OCI-LY7 (cell line): ENCODE measurements at regions not wholly inside any gene's neighbourhood (a gene's known extent, or its start where the extent isn't known, plus 50 kb on each side); places are given as distances from the start of the nearest gene placed in this dataset.

Experiments
- BruUV-seq: library from RNA; stranded (reverse); fragments of 400-500 nt; replicated peaks from 2 replicates; lab custom pipeline; 2021; lab: Mats Ljungman, UMichigan
- CTCF ChIA-PET: fragments of 300-600 bp; sonication (Branson Sonifier 250); formaldehyde crosslinking; loops from one replicate; lab custom pipeline; 2022; ENCODE audit warnings: antibody characterized with exemption; ENCODE audit not compliant: unreplicated experiment; lab: Charles Lee
- POLR2A ChIA-PET: fragments of 300-600 bp; sonication (Branson Sonifier 250); formaldehyde crosslinking; loops from one replicate; lab custom pipeline; 2022; ENCODE audit warnings: antibody characterized with exemption; lab: Charles Lee
- DNase-seq: peaks from one replicate; pipeline ENCODE4 v3.0.0-alpha.2; 2015; ENCODE audit warnings: low spot score
- H2AFZ ChIP-seq: fragments of 200-600 bp; sonication (generic), shearing (Covaris generic); 2 replicates; pipeline ENCODE4 v1.6.1; 2014; ENCODE audit warnings: mild to moderate bottlenecking, antibody characterized with exemption, low read length, moderate library complexity
- H3K27ac ChIP-seq: fragments of 200-600 bp; sonication (generic); 2 replicates; pipeline ENCODE4 v1.5.1; 2014; ENCODE audit warnings: mixed run types, low read depth, mild to moderate bottlenecking, moderate library complexity, low read length, inconsistent platforms; ENCODE audit not compliant: poor library complexity, severe bottlenecking
- H3K36me3 ChIP-seq: fragments of 200-600 bp; sonication (generic); 2 replicates; pipeline ENCODE4 v1.6.1; 2014; ENCODE audit warnings: mild to moderate bottlenecking, antibody characterized with exemption, low read length, moderate library complexity, mixed read lengths; ENCODE audit not compliant: insufficient read depth
- H3K4me1 ChIP-seq: fragments of 200-600 bp; sonication (generic); 2 replicates; pipeline ENCODE4 v1.5.1; 2014; ENCODE audit warnings: mild to moderate bottlenecking, low read length; ENCODE audit not compliant: insufficient read depth, poor library complexity, severe bottlenecking
- H3K4me2 ChIP-seq: fragments of 200-600 bp; sonication (generic); 2 replicates; pipeline ENCODE4 v1.6.1; 2014; ENCODE audit warnings: mild to moderate bottlenecking, low read length
- H3K4me3 ChIP-seq: fragments of 200-600 bp; sonication (generic); 2 replicates; pipeline ENCODE4 v1.5.1; 2014; ENCODE audit warnings: mild to moderate bottlenecking, low read depth, low read length; ENCODE audit not compliant: poor library complexity, severe bottlenecking
- H3K79me2 ChIP-seq: fragments of 200-600 bp; sonication (generic); 2 replicates; pipeline ENCODE4 v1.6.1; 2016; ENCODE audit warnings: low read depth, mild to moderate bottlenecking, low read length, moderate library complexity, mixed read lengths; ENCODE audit not compliant: insufficient read depth
- H3K9me2 ChIP-seq: fragments of 200-600 bp; sonication (generic); 2 replicates; pipeline ENCODE4 v1.6.1; 2016; ENCODE audit warnings: mild to moderate bottlenecking, low read length, mixed read lengths; ENCODE audit not compliant: insufficient read depth
- H3K9me3 ChIP-seq: fragments of 200-600 bp; sonication (generic); 2 replicates; pipeline ENCODE4 v1.6.1; 2014; ENCODE audit warnings: mild to moderate bottlenecking, mixed run types, low read length, mixed read lengths
- H4K20me1 ChIP-seq: fragments of 200-600 bp; sonication (generic); 2 replicates; pipeline ENCODE4 v1.6.1; 2014; ENCODE audit warnings: mild to moderate bottlenecking, antibody characterized with exemption, low read length, moderate library complexity, mixed read lengths; ENCODE audit not compliant: insufficient read depth
- EZH2phosphoT487 ChIP-seq: fragments of 200-600 bp; sonication (generic); IDR thresholded peaks from 2 replicates; pipeline ENCODE4 v1.6.1; 2018; ENCODE audit warnings: low read depth, borderline replicate concordance, mild to moderate bottlenecking, mixed run types, antibody characterized with exemption, low read length, moderate library complexity, mixed read lengths
- intact Hi-C: fragments of 100-400 bp; cut with micrococcal nuclease; formaldehyde crosslinking; loops from one replicate; pipeline ENCODE4 v1.10.0; 2022; ENCODE audit not compliant: unreplicated experiment
- TF ChIP-seq, protein P1 (sequence below): fragments of 200-600 bp; sonication (generic); conservative IDR thresholded peaks from 2 replicates; pipeline ENCODE4 v1.5.1; 2014; ENCODE audit warnings: mild to moderate bottlenecking, antibody characterized with exemption, low read length, moderate library complexity, mixed read lengths

DNA sequence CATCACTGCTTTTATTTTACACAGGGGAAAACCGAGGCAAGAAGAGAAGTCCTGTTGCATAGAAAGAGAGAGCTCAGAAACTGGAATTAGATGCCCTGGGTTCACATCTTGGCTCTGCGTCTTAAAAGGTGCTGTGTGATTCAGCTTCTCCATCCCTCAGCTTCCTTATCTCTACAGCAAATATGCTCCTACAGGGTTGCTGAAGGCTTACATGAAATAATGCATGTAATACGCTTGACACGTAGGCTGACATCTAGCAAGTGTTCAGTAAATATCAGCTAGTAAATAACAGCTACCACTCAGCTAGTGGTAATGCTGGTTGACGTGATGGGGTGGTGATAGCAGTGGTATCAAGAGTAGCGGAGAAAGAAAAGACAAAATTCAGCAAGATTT lies 77.1 kb upstream of the CD55 start:
- Histone ChIP-seq H3K79me2 (no peaks in the 10 kb centered on the region), H2AFZ (no peak overlapping the region), H4K20me1 (no peaks in the 10 kb centered on the region), H3K4me2 (no peak overlapping the region), H3K9me3 (no peaks in the 10 kb centered on the region), H3K36me3 (no peaks in the 10 kb centered on the region), H3K4me3 (no peak overlapping the region), H3K4me1 (no peaks in the 10 kb centered on the region), H3K27ac (no peak overlapping the region), H3K9me2 (no peaks in the 10 kb centered on the region)
- no TSS peak for BruUV-seq
- DNase-seq: no peak
- CTCF ChIA-PET: no interaction called here
- POLR2A ChIA-PET: no interaction called here
- intact Hi-C loops: no loop called here
- TF ChIP-seq, protein P1, sequence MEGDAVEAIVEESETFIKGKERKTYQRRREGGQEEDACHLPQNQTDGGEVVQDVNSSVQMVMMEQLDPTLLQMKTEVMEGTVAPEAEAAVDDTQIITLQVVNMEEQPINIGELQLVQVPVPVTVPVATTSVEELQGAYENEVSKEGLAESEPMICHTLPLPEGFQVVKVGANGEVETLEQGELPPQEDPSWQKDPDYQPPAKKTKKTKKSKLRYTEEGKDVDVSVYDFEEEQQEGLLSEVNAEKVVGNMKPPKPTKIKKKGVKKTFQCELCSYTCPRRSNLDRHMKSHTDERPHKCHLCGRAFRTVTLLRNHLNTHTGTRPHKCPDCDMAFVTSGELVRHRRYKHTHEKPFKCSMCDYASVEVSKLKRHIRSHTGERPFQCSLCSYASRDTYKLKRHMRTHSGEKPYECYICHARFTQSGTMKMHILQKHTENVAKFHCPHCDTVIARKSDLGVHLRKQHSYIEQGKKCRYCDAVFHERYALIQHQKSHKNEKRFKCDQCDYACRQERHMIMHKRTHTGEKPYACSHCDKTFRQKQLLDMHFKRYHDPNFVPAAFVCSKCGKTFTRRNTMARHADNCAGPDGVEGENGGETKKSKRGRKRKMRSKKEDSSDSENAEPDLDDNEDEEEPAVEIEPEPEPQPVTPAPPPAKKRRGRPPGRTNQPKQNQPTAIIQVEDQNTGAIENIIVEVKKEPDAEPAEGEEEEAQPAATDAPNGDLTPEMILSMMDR: no peak
- no peak for TF ChIP-seq EZH2phosphoT487

DNA sequence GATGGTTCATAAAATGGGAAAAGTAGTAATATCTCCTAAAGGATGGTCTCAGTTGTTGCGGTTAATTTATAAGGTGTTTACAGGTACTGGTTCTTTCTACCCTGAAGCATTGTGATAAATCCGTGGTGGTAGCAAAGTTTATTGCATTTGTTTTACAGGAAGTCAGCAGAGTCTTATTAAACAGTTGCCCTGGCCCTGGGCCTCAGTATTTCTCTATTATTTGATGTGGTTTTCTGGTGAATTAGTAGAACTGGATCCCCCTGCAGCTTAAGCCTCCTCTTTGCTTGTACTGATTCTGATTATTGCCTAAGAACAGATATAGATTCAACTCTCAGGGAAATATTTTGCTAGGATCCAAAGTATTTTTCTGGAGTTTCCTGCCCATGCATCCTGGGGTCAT lies 76.4 kb upstream of the CD55 start:
- intact Hi-C loops: no loop called here
- Histone ChIP-seq H2AFZ (no peak overlapping the region), H3K36me3 (no peaks in the 10 kb centered on the region), H3K4me1 (no peaks in the 10 kb centered on the region), H3K79me2 (no peaks in the 10 kb centered on the region), H3K27ac (no peak overlapping the region), H3K9me3 (no peaks in the 10 kb centered on the region), H3K4me2 (no peak overlapping the region), H4K20me1 (no peaks in the 10 kb centered on the region), H3K9me2 (no peaks in the 10 kb centered on the region), H3K4me3 (no peak overlapping the region)
- POLR2A ChIA-PET: no interaction called here
- CTCF ChIA-PET: no interaction called here
- no TSS peak for BruUV-seq
- TF ChIP-seq, protein P1: no peak
- TF ChIP-seq EZH2phosphoT487: no peak
- DNase-seq: no peak

- intact Hi-C loops: no loop called here
- DNase-seq: no peak
- no peak overlapping the region for H3K4me3 ChIP-seq
- H3K79me2 ChIP-seq: no peaks in the 10 kb centered on the region
- H2AFZ ChIP-seq: no peak overlapping the region
- H3K4me1 ChIP-seq: no peaks in the 10 kb centered on the region
- no TSS peak for BruUV-seq
- H3K4me2 ChIP-seq: no peak overlapping the region
- ChIA-PET POLR2A (no interaction called here), CTCF (no interaction called here)
- H3K36me3 ChIP-seq: no peaks in the 10 kb centered on the region
- TF ChIP-seq, protein P1: no peak
- no peak for TF ChIP-seq EZH2phosphoT487
- H3K9me2 ChIP-seq: no peaks in the 10 kb centered on the region
- no peak overlapping the region for H3K27ac ChIP-seq
- H4K20me1 ChIP-seq: no peaks in the 10 kb centered on the region
- no peaks in the 10 kb centered on the region for H3K9me3 ChIP-seq
Observed at GRCh38 chr1:207248544-207249198, 72.8 kb upstream of the CD55 start.
